Colon (tissue), 2 donors: ENCODE measurements at regions not wholly inside any gene's neighbourhood (a gene's known extent, or its start where the extent isn't known, plus 50 kb on each side); places are given as distances from the start of the nearest gene placed in this dataset.

Source experiments
- FAIRE-seq: peaks from 2 replicates; lab custom pipeline; 2012; peaks lifted over from hg19 to GRCh38; lab: Jason Lieb, UNC
- donor health status: control.
- donor health status: control.

GRCh38 chr4:125365731-125366130 lies 51.0 kb downstream of the FAT4 start:
- FAIRE-seq = no peak

DNA sequence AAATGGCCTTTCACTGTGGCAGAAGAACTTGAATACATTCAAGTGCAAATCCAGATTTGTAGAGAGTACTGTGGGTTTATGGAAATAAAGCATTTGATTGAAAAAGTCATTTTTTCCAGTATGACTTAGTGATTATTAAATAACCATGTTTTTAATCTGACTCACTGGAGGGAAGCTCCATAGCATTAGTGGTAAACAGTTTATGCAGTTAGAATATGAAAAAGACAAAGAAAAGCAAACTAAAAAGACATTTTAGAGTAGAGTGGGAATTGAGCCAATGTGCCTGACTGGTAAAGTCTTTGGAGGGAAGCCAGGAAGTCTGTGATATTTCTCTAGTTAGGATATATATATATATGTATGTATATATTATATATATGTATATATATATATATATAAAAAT lies 53.4 kb downstream of the FAT4 start:
- no peak for FAIRE-seq

- no peak for FAIRE-seq
These were observed 53.9 kb downstream of the FAT4 start for GRCh38 chr4:125368671-125369081.

GRCh38 chr4:125369098-125369497 lies 54.3 kb downstream of the FAT4 start:
- FAIRE-seq = no peak

DNA sequence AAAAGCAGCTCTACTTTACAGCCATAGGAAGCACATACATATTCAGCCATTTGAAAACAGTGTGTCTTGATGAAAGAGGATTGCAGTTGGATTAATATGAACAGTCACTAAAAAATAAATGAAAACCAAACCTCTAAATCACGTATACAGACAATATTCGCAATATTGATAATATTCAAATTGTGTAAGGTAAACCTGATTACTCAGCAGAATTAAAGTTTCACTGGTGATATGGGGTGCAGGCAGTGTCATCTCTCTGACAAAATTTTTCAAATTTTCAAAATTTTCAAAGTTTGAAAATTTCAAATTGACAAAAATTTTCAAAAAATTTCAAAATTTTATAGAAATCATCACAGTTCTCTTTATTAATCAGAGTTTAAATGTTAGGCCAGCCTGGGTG lies 55.7 kb downstream of the FAT4 start:
- FAIRE-seq = no peak

GRCh38 chr4:125382995-125383394 lies 68.2 kb downstream of the FAT4 start:
- no peak for FAIRE-seq

DNA sequence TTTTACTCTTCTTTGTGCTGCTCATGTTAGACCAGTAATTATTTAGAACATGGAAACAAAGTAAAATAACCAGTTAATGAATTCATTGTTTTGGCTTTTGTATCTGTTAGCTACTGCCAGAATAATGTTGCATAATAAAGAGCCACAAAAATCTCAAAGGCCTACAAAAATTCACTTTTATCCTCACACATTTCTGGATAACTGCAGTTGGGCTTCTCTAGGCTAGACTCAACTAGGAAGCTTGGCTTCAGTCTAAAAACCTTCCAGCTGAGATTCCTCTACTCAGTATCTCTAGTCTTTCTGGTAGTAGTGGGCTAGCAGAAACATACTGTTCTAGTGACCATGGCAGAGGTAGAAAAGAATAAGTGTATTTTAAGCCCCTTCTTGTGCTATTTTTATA lies 73.0 kb downstream of the FAT4 start:
- no peak for FAIRE-seq

GRCh38 chr4:125388613-125389012 lies 73.9 kb downstream of the FAT4 start:
- no peak for FAIRE-seq

DNA sequence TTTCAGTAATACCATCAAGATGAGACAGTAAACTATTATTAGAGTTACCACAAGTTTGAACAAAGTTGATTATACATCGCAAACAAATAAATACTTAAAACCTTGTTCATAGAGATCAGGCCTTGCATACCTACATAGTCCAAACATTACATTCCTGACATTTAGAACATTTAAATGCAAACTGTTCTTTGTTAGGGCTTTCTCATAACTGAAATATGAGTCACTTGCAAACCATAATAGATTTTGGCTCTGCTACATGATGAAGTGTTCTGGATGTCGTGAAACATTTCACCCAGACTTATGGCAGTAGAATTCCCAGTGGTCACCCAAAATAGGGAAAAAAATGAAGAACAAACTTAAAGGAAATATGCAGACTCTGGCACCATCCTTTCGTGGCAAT lies 75.0 kb downstream of the FAT4 start:
- no peak for FAIRE-seq

GRCh38 chr4:125390126-125390525 lies 75.4 kb downstream of the FAT4 start:
- FAIRE-seq = no peak

- FAIRE-seq = no peak
These were observed 76.0 kb downstream of the FAT4 start for GRCh38 chr4:125390727-125391126.

DNA sequence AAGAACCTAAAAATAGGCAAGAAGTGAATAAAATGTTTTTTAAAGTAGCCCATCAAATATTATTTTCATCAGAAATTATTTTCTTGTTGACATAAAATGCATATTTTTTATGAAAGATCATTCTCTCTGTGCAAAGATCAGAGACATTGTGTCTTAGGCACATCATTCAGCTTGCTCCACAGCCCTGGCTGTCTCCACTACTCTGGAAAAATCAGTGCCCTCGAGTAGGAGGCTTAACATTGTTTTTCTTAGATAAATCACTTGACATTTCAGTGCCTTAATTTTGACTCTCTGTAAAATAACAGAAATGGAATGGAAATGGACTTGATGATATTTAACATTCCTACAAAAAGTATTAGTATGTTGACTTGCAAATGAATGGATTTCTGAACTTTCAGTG lies 77.9 kb downstream of the FAT4 start:
- FAIRE-seq = no peak

GRCh38 chr4:125393825-125394224 lies 79.1 kb downstream of the FAT4 start:
- FAIRE-seq = no peak

DNA sequence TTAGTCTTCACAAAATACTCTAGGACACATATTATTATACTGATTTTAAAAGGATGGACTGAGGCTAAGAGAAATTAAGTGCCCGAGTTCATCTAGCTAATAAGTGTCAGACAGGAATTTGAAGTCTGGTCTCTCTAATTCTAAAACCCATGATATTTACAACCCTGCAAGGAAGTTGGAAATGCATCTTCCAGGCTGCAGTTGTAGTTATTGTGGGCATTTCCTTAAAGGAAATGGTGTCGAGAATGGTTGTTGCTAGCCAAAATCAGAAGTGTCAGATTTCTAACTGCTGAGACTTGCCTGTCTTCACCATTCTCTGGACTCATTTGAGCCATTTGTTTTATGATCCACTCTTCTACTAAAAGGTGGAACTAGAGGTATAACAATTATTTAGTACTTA lies 82.5 kb downstream of the FAT4 start:
- FAIRE-seq = no peak

GRCh38 chr4:125398263-125399002 lies 83.7 kb downstream of the FAT4 start:
- FAIRE-seq = no peak

- no peak for FAIRE-seq
These were observed 86.0 kb downstream of the FAT4 start for GRCh38 chr4:125400756-125401155.

- no peak for FAIRE-seq
These were observed 87.0 kb downstream of the FAT4 start for GRCh38 chr4:125401784-125402183.

DNA sequence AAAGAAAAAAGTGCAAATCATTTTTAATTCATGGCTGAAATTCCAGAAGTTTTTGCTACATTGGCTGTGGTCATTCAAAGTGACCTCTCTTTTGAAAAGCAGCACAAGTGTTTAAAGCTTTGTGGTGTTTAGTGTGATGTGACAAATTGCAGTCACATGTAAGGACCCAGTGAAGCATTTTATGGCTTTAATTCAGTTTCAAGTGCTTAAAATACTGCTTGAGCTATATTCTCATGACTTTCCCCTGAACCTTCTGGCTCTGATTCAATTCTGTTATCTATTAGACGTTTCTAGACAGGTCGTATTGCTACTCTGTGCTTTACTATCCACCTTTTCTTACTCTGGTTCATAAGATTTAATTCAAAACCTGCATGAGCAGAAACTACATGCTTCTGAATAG lies 105.8 kb downstream of the FAT4 start:
- no peak for FAIRE-seq

DNA sequence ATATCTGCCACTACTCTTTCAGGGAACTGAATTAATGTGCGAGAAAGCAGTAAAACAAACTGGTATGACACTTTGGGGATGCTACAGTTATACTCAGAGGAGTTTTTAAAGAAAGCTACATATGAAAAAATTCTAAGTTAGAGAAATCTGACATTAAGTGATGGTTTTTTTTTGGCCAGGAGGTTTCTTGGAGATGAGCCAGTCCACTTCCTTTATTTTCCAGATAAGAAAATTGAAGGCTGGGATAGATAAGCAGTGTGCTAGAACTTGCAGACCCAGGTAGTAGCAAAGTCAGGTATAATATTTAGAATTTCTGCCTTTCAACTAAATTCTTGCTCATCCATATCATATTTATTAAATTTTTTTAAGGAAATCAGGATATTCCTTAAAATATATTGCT lies 106.8 kb downstream of the FAT4 start:
- no peak for FAIRE-seq

- FAIRE-seq = no peak
These were observed 108.4 kb downstream of the FAT4 start for GRCh38 chr4:125423124-125423523.

DNA sequence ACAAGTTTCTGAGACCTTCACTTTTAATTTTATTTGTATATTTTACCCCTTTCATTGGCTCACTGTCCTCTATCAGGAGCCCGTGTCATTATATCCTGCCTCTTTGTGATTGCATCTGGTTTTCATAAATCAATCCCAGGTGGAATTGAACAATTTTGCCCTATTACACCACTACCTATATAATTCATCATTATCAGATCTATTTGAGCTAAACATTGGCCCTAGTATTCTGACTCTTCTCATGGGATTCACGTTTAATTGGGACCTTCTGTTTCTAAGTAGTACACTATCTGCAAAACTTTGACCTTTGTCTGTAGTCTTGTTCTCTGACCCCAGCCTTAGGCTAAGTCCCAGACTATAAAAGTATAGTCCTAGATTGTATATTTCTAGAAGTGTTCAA lies 114.1 kb downstream of the FAT4 start:
- FAIRE-seq = no peak

- FAIRE-seq = no peak
These were observed 115.3 kb downstream of the FAT4 start for GRCh38 chr4:125430086-125430485.

DNA sequence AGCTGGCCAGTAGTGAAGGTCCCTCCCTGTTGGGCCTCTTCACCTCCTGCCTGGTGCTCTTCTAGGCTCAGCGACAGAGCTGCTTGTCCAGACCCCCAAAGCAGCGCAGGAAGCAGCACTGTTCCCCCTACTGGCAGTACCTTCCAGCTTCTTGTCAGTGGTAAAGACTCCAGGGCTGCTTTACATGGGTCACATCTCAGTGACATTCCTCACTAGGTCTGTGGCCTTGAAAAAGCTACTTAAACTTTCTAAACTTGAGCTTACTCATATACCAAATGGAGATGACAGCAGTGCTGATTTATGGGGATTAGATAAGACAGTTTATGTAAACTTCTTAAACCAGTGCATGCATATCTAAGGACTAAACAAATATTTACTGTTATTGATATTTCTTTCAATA lies 117.3 kb downstream of the FAT4 start:
- FAIRE-seq = no peak

- FAIRE-seq = no peak
These were observed 118.7 kb downstream of the FAT4 start for GRCh38 chr4:125433453-125433852.

GRCh38 chr4:125434136-125434535 lies 119.4 kb downstream of the FAT4 start:
- FAIRE-seq = no peak
